ENCODE measurements at regions not wholly inside any gene's neighbourhood (a gene's known extent, or its start where the extent isn't known, plus 50 kb on each side); places are given as distances from the start of the nearest gene placed in this dataset.

GRCh38 chr18:11322716-11323115, 173.3 kb upstream of the PIEZO2 start:
- Histone ChIP-seq H3K4me3 (ENCODE audit: low read depth, low read length) (no peak overlapping the region), H3K4me1 (ENCODE audit: control insufficient read depth, insufficient read depth, low read length) (peaks cover 13% of the 10 kb centered on the region), H3K27ac (ENCODE audit: extremely low read depth, low read depth, low read length) (no peak overlapping the region), H3K9me3 (ENCODE audit: control insufficient read depth, insufficient read depth, low read depth, low read length) (no peaks in the 10 kb centered on the region), H3K36me3 (ENCODE audit: control insufficient read depth in 2 of 2, insufficient read depth in 1 of 2, low read length in 2 of 2) (no peaks in the 10 kb centered on the region)
- CTCF ChIA-PET = interaction anchor here (0.6 to 1.1 kb wide), 2 partner anchors 15 to 90 kb away, joined by 3 read pairs; no protein-coding TSS in a partner anchor
- POLR2A ChIA-PET = no interaction called here
- TF ChIP-seq ZNF18 (tag by site-specific recombination; IDR thresholded peaks at IDR 0.05) = no peak
- TF ChIP-seq ZNF121 (tag by site-specific recombination; IDR thresholded peaks at IDR 0.05) = no peak
- no peak for TF ChIP-seq ZNF707 (tag by site-specific recombination; IDR thresholded peaks at IDR 0.05)
- no peak for TF ChIP-seq ZNF585B (tag by site-specific recombination; IDR thresholded peaks at IDR 0.05)
- TF ChIP-seq ZNF211 (tag by site-specific recombination; IDR thresholded peaks at IDR 0.05; ENCODE audit: low read depth) = no peak
- no peak for TF ChIP-seq PRDM6 (tag by site-specific recombination; IDR thresholded peaks at IDR 0.05)
- TF ChIP-seq ZFP69B (tag by site-specific recombination; IDR thresholded peaks at IDR 0.05) = no peak
- no peak for TF ChIP-seq ZSCAN16 (tag by site-specific recombination; IDR thresholded peaks at IDR 0.05)

- ChIA-PET CTCF (interaction anchor here (1.1 kb wide), 1 partner anchor 16 kb away, joined by 3 read pairs; no protein-coding TSS in a partner anchor), POLR2A (no interaction called here)
- Histone ChIP-seq H3K27ac (ENCODE audit: extremely low read depth, low read depth, low read length) (no peak overlapping the region), H3K4me3 (ENCODE audit: low read depth, low read length) (no peak overlapping the region), H3K4me1 (ENCODE audit: control insufficient read depth, insufficient read depth, low read length) (peaks cover 13% of the 10 kb centered on the region), H3K36me3 (ENCODE audit: control insufficient read depth in 2 of 2, insufficient read depth in 1 of 2, low read length in 2 of 2) (no peaks in the 10 kb centered on the region), H3K9me3 (ENCODE audit: control insufficient read depth, insufficient read depth, low read depth, low read length) (no peaks in the 10 kb centered on the region)
- TF ChIP-seq ZNF514 (tag by site-specific recombination; IDR thresholded peaks at IDR 0.05) = no peak
- no peak for TF ChIP-seq ZNF404 (tag by site-specific recombination; IDR thresholded peaks at IDR 0.05)
- TF ChIP-seq ZNF37A (tag by site-specific recombination; IDR thresholded peaks at IDR 0.05) = no peak
- TF ChIP-seq ZNF133 (tag by site-specific recombination; IDR thresholded peaks at IDR 0.05) = no peak
- TF ChIP-seq ZNF280D (tag by site-specific recombination; IDR thresholded peaks at IDR 0.05) = no peak
- TF ChIP-seq ZSCAN23 (tag by site-specific recombination; IDR thresholded peaks at IDR 0.05) = no peak
- TF ChIP-seq ZNF223 (tag by site-specific recombination; IDR thresholded peaks at IDR 0.05) = no peak
- no peak for TF ChIP-seq CTCF (tag by site-specific recombination; IDR thresholded peaks at IDR 0.05)
- TF ChIP-seq ZNF510 (tag by site-specific recombination; IDR thresholded peaks at IDR 0.05; ENCODE audit: insufficient replicate concordance) = no peak
Measured at GRCh38 chr18:11322006-11322405, 172.6 kb upstream of the PIEZO2 start.
